HepG2 (cell line): ENCODE measurements at regions not wholly inside any gene's neighbourhood (a gene's known extent, or its start where the extent isn't known, plus 50 kb on each side); places are given as distances from the start of the nearest gene placed in this dataset.

Experiments used
- ERF ChIP-seq: IDR thresholded peaks from 2 replicates; pipeline ENCODE4 v1.6.1; 2018; ENCODE audit warnings: missing biosample characterization, missing genetic modification reagents
- EZH2 ChIP-seq: conservative IDR thresholded peaks from 2 replicates; pipeline ENCODE4 v1.6.1; 2012; ENCODE audit warnings: mild to moderate bottlenecking, low read depth, low read length, moderate library complexity
- HDAC2 ChIP-seq: sonication (generic); formaldehyde crosslinking; IDR thresholded peaks from 2 replicates; pipeline ENCODE4 v1.4.0; 2020; ENCODE audit warnings: missing genetic modification reagents
- MBNL3 ChIP-seq: fragments of 250-450 bp; sonication (Bioruptor Pico); conservative IDR thresholded peaks from 2 replicates; pipeline ENCODE4 v1.8.0; 2022; ENCODE audit warnings: mild to moderate bottlenecking, inconsistent platforms
- RAD21 ChIP-seq: fragments of 450-650 bp; formaldehyde crosslinking; IDR thresholded peaks from 2 replicates; pipeline ENCODE4 v1.5.0; 2020; ENCODE audit warnings: mild to moderate bottlenecking
- TEF ChIP-seq: sonication (generic); formaldehyde crosslinking; IDR thresholded peaks from 2 replicates; pipeline ENCODE4 v1.5.0; 2020; ENCODE audit warnings: missing genetic modification reagents
- TSC22D2 ChIP-seq: sonication (generic); formaldehyde crosslinking; IDR thresholded peaks from 2 replicates; pipeline ENCODE4 v1.5.1; 2020; ENCODE audit warnings: missing genetic modification reagents, mild to moderate bottlenecking, borderline replicate concordance
- ZNF773 ChIP-seq: sonication (generic); formaldehyde crosslinking; IDR thresholded peaks from 2 replicates; pipeline ENCODE4 v1.4.0; 2020; ENCODE audit warnings: missing genetic modification reagents, borderline replicate concordance

- TF ChIP-seq TEF (CRISPR knock-in tag) = no peak
- no peak for TF ChIP-seq TSC22D2 (CRISPR knock-in tag)
- no peak for TF ChIP-seq ZNF773 (CRISPR knock-in tag)
- TF ChIP-seq RAD21 (CRISPR knock-in tag) = no peak
- TF ChIP-seq EZH2 = no peak
- no peak for TF ChIP-seq ERF
- TF ChIP-seq HDAC2 (CRISPR knock-in tag) = no peak
- no peak for TF ChIP-seq MBNL3
Measured at GRCh38 chr2:15737314-15738224, 145.9 kb downstream of the DDX1 start.
